RWPE1 (cell line): ENCODE measurements at regions not wholly inside any gene's neighbourhood (a gene's known extent, or its start where the extent isn't known, plus 50 kb on each side); places are given as distances from the start of the nearest gene placed in this dataset.

Experiments used
- CTCF ChIA-PET: fragments of 350-600 bp; sonication (Branson Sonifier 250); formaldehyde crosslinking; extraction: SDS; loops from one replicate; lab custom pipeline; 2021; lab: Yijun Ruan, JAX
- POLR2A ChIA-PET: fragments of 400-600 bp; formaldehyde crosslinking; extraction: SDS; loops from one replicate; lab custom pipeline; 2020; ENCODE audit warnings: antibody characterized with exemption; ENCODE audit not compliant: low non-redundant PET; lab: Yijun Ruan, JAX
- DNase-seq: peaks from one replicate; pipeline ENCODE4 v3.0.0; 2012; ENCODE audit warnings: low spot score
- H3K27ac ChIP-seq: fragments of 450-650 bp; 2 replicates; pipeline ENCODE4 v1.5.1; 2017
- TF ChIP-seq, protein P1 (sequence below): fragments of 450-650 bp; conservative IDR thresholded peaks from 2 replicates; pipeline ENCODE4 v1.5.1; 2017; ENCODE audit warnings: low read depth, mild to moderate bottlenecking

DNA sequence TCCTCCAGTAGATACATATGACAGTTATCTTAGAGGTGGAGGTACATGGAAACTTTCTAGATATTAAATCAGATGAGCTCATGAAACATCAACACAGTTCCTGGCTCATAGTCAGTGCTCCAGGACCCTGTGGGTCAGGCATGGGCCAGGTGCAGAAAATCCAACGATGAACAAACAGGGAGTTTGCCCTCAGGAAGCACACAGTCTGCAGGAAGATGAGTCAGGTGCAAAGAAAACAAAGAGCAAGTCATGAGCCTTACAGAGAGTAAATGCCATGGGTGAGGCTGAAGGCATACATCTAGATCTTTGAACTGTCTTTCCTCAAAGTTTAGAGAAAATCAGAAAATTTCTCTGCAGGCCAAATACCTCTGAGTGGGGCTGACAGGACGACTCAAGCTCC lies 184.2 kb upstream of the TPM1 start:
- TF ChIP-seq, protein P1, sequence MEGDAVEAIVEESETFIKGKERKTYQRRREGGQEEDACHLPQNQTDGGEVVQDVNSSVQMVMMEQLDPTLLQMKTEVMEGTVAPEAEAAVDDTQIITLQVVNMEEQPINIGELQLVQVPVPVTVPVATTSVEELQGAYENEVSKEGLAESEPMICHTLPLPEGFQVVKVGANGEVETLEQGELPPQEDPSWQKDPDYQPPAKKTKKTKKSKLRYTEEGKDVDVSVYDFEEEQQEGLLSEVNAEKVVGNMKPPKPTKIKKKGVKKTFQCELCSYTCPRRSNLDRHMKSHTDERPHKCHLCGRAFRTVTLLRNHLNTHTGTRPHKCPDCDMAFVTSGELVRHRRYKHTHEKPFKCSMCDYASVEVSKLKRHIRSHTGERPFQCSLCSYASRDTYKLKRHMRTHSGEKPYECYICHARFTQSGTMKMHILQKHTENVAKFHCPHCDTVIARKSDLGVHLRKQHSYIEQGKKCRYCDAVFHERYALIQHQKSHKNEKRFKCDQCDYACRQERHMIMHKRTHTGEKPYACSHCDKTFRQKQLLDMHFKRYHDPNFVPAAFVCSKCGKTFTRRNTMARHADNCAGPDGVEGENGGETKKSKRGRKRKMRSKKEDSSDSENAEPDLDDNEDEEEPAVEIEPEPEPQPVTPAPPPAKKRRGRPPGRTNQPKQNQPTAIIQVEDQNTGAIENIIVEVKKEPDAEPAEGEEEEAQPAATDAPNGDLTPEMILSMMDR, result no peak
- ChIA-PET POLR2A (no interaction called here), CTCF (interaction anchor here (0.9 to 1.3 kb wide), 2 partner anchors 10 to 190 kb away, joined by 3 to 4 read pairs; no protein-coding TSS in a partner anchor)
- DNase-seq, result no peak
- no peak overlapping the region for H3K27ac ChIP-seq

DNA sequence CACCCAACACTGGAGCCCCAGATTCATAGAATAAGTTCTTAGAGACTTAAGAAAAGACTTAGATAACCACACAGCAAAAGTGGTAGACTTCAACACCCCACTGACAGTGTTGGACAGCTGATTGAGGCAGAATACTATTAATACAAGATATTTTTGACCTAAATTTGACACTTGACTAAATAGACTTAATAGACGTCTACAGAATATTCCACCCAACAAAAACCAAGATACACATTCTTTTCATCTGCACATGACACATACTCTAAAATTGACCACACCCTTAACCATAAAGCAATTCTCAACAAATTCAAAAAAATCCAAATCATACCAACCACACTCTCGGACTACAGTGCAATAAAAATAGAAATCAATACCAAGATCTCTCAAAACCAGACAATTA lies 179.8 kb upstream of the TPM1 start:
- no peak overlapping the region for H3K27ac ChIP-seq
- ChIA-PET CTCF (no interaction called here), POLR2A (no interaction called here)
- TF ChIP-seq, protein P1, result no peak
- no peak for DNase-seq

- no peak for DNase-seq
- no peak overlapping the region for H3K27ac ChIP-seq
- TF ChIP-seq, protein P1, result no peak
- ChIA-PET POLR2A (no interaction called here), CTCF (no interaction called here)
Observed at GRCh38 chr15:62866366-62866765, 176.2 kb upstream of the TPM1 start.

DNA sequence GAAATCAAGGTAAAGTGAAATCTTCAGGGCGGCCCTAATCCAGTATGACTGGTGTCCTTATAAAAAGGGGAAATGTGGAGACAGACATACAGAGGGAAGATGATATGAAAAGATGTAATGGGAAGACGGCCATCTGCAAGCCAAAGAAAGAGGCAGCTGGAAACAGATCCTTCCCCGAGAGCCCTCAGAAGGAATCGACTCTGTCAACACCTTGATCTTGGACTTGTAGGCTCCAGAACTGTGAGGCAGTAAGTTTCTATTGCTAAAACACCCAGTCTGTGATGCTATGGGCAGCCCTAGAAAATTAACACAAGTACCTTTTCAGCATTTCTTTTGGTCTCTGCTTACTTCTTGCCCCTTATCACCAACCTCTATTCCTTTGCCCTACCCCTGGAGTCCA lies 174.7 kb upstream of the TPM1 start:
- no peak for DNase-seq
- CTCF ChIA-PET, result no interaction called here
- no peak overlapping the region for H3K27ac ChIP-seq
- TF ChIP-seq, protein P1, result no peak
- POLR2A ChIA-PET, result no interaction called here

DNA sequence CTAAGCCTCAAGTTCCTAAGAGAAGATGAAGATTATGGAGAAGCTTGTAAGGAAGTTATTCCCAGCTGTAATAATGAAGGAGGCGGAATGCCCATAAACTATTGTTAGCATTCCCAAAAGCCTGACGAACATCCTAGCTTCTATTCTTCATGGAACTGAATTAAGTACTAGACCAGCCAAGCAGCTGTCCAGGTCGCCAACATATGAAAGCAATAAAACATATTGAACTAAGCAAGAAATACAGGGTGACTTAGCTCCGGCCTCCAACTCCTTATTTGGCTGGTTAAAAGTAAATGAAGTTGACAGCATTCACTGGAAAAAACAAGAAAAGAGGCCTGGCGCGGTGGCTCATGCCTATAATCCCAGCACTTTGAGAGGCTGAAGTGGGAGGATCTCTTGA lies 174.0 kb upstream of the TPM1 start:
- ChIA-PET CTCF (interaction anchor here (0.6 kb wide), 1 partner anchor 743 kb away, joined by 6 read pairs; no protein-coding TSS in a partner anchor), POLR2A (no interaction called here)
- no peak for DNase-seq
- no peak overlapping the region for H3K27ac ChIP-seq
- TF ChIP-seq, protein P1, result no peak

DNA sequence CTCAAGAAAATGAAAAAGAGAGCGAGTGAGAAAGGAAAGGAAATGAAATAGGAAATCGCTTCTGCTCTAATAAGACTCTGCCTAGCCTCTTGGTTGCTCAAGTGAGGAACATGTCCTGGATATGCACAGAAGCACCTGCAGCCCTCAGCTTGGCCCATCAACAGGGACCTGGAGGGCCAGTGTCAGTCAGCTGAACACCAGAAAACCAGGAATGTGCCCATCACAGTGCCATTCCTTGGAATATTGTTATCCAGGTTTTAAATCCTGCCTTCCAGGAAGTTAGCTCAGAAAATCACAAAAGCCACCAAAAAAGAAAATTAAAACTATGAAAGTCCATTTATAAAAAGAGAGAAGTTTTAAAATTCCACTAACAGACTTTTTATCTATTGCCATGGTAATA lies 173.4 kb upstream of the TPM1 start:
- ChIA-PET POLR2A (no interaction called here), CTCF (interaction anchor here (0.6 to 0.7 kb wide), 2 partner anchors 67 to 744 kb away, joined by 3 to 6 read pairs; no protein-coding TSS in a partner anchor)
- DNase-seq, result no peak
- no peak overlapping the region for H3K27ac ChIP-seq
- TF ChIP-seq, protein P1, result no peak
